Sigmoid colon (tissue), 4 donors: ENCODE measurements at regions not wholly inside any gene's neighbourhood (a gene's known extent, or its start where the extent isn't known, plus 50 kb on each side); places are given as distances from the start of the nearest gene placed in this dataset.

Experiments
- CTCF ChIP-seq, 4 experiments: fragments of 450-650 bp in 3 of 4; fragments of 200-600 bp in 1 of 4; IDR thresholded peaks; one replicate each; pipeline ENCODE4 v1.5.1; 2016 to 2019; ENCODE audit warnings: antibody characterized with exemption in 4 of 4, mild to moderate bottlenecking in 3 of 4, moderate library complexity in 2 of 4
- EP300 ChIP-seq, 4 donors: sonication (generic); formaldehyde crosslinking; IDR thresholded peaks; one replicate each; pipeline ENCODE4 v1.6.1; 2017; ENCODE audit warnings: antibody characterized with exemption in 4 of 4
- POLR2A ChIP-seq, 2 donors: fragments of 450-650 bp; IDR thresholded peaks; one replicate each; pipeline ENCODE4 v1.6.1; 2016; ENCODE audit warnings: antibody characterized with exemption in 2 of 2, mild to moderate bottlenecking in 2 of 2, moderate library complexity in 2 of 2
- POLR2AphosphoS5 ChIP-seq, 4 donors: sonication (generic); formaldehyde crosslinking; IDR thresholded peaks; one replicate each; pipeline ENCODE4 v1.6.1; 2017; ENCODE audit warnings: antibody characterized with exemption in 4 of 4

DNA sequence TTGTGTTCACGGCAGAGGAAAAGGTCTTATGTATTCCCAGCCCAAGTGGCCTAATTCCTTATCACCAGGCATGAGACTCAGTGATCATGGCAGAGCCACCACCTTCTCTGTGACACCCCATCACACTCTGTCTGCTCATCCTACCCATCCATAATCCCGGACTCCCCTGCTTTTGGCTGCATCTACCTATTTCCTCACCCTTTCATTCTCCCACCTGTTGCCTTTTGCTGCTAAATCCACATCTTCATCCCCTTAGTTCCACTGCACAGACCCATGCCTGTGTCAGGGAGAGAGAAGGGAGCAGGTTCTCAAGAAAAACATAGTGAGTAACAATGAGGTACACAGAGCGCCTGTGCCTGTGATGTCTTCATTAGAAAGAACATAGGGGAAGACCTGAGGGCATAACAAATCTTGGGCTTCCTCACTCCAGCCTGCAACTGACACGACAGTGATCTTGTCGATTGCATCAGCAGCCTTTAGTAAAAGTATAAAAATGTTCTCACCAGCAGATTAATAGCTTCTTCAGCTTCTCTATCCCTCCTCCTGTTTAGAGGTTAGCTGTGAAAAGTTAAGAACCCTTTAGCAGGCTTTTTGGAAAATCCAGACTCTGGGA, 246.5 kb upstream of the SPRED2 start:
- no peak for TF ChIP-seq POLR2AphosphoS5 (IDR thresholded peaks at IDR 0.05)
- no peak for TF ChIP-seq CTCF (IDR thresholded peaks at IDR 0.05)
- no peak for TF ChIP-seq POLR2A (IDR thresholded peaks at IDR 0.05)
- no peak for TF ChIP-seq EP300 (IDR thresholded peaks at IDR 0.05)
